H1 (cell line): ENCODE measurements at regions not wholly inside any gene's neighbourhood (a gene's known extent, or its start where the extent isn't known, plus 50 kb on each side); places are given as distances from the start of the nearest gene placed in this dataset.

Experiments
- CTCF ChIA-PET: fragments of 300-600 bp; sonication (Branson Sonifier 250); formaldehyde crosslinking; loops from one replicate; lab custom pipeline; 2021; ENCODE audit not compliant: partially characterized antibody; lab: Charles Lee
- POLR2A ChIA-PET: fragments of 300-600 bp; sonication (Branson Sonifier 250); formaldehyde crosslinking; loops from one replicate; lab custom pipeline; 2021; ENCODE audit warnings: inconsistent platforms; ENCODE audit not compliant: partially characterized antibody; lab: Charles Lee
- DNase-seq, 2 experiments: peaks; one replicate each; pipeline versions ENCODE4 v3.0.0 to v3.0.0-alpha.2; 2010 to 2022; ENCODE audit warnings: low spot score in 2 of 2, low read depth in 1 of 2, mixed read lengths in 1 of 2
- FAIRE-seq: peaks from 2 replicates; lab custom pipeline; 2011; peaks lifted over from hg19 to GRCh38; lab: Jason Lieb, UNC
- H2AFZ ChIP-seq: 2 replicates; pipeline ENCODE4 v1.8.1; 2012; ENCODE audit warnings: low read length, inconsistent platforms
- H2AK5ac ChIP-seq: 2 replicates; pipeline ENCODE4 v1.6.1; 2013; ENCODE audit warnings: low read depth, low read length
- H2BK120ac ChIP-seq: replicated peaks from 2 replicates; pipeline ENCODE3; 2013; ENCODE audit warnings: low read depth, low read length, inconsistent platforms
- H2BK12ac ChIP-seq: 2 replicates; pipeline ENCODE4 v1.6.1; 2013; ENCODE audit warnings: low read depth, low read length
- H2BK15ac ChIP-seq: 2 replicates; pipeline ENCODE4 v1.6.1; 2013; ENCODE audit warnings: low read length
- H2BK20ac ChIP-seq: 2 replicates; pipeline ENCODE4 v1.6.1; 2013; ENCODE audit warnings: low read length
- H2BK5ac ChIP-seq: 2 replicates; pipeline ENCODE4 v1.6.1; 2013; ENCODE audit warnings: low read depth, low read length
- H3K14ac ChIP-seq: 2 replicates; pipeline ENCODE4 v1.6.1; 2013; ENCODE audit warnings: inconsistent platforms; ENCODE audit not compliant: insufficient read length
- H3K18ac ChIP-seq: 2 replicates; pipeline ENCODE4 v1.6.1; 2013; ENCODE audit warnings: low read length; ENCODE audit errors: extremely low read depth
- H3K23ac ChIP-seq: 2 replicates; pipeline ENCODE4 v1.6.1; 2013; ENCODE audit warnings: inconsistent platforms; ENCODE audit not compliant: insufficient read length
- H3K23me2 ChIP-seq: 2 replicates; pipeline ENCODE4 v1.6.1; 2013; ENCODE audit warnings: low read depth, low read length
- H3K27ac ChIP-seq: 2 replicates; pipeline ENCODE4 v1.6.1; 2011; ENCODE audit warnings: low read depth, low read length, inconsistent platforms
- H3K27me3 ChIP-seq, 4 experiments: replicated peaks in 1 of 4; 1 replicate in 1 of 4; 2 replicates in 3 of 4; pipeline versions ENCODE4 v1.6.1 to v1.8.1; 2011 to 2013; ENCODE audit warnings: low read length in 3 of 4, mild to moderate bottlenecking in 3 of 4, inconsistent platforms in 2 of 4, mixed read lengths in 2 of 4, moderate library complexity in 1 of 4; ENCODE audit not compliant: control insufficient read depth in 3 of 4, insufficient read depth in 3 of 4; ENCODE audit errors: extremely low read depth in 1 of 4
- H3K36me3 ChIP-seq, 4 experiments: 2 replicates each; pipeline versions ENCODE4 v1.6.1 to v1.8.1; 2011 to 2013; ENCODE audit warnings: mild to moderate bottlenecking in 4 of 4, low read length in 3 of 4, moderate library complexity in 2 of 4, control low read depth in 1 of 4, inconsistent platforms in 1 of 4; ENCODE audit not compliant: insufficient read depth in 4 of 4, control insufficient read depth in 2 of 4
- H3K4ac ChIP-seq: replicated peaks from 2 replicates; pipeline ENCODE3; 2013; ENCODE audit warnings: low read length, low read depth, mixed read lengths, inconsistent platforms; ENCODE audit not compliant: insufficient read length
- H3K4me1 ChIP-seq, 4 experiments: replicated peaks in 1 of 4; 1 replicate in 1 of 4; 2 replicates in 3 of 4; pipeline versions ENCODE4 v1.6.1 to v1.8.1; 2011 to 2013; ENCODE audit warnings: low read length in 3 of 4, inconsistent platforms in 2 of 4, mixed read lengths in 1 of 4; ENCODE audit not compliant: insufficient read depth in 4 of 4, control insufficient read depth in 3 of 4
- H3K4me2 ChIP-seq, 2 experiments: 2 replicates each; pipeline versions ENCODE4 v1.6.1 to v1.8.1; 2011 to 2013; ENCODE audit warnings: low read depth in 2 of 2, low read length in 2 of 2, control low read depth in 1 of 2, inconsistent platforms in 1 of 2, mild to moderate bottlenecking in 1 of 2; ENCODE audit not compliant: insufficient read depth in 1 of 2
- H3K4me3 ChIP-seq, 4 experiments: fragments of 200-600, 300-600 bp in 1 of 4; sonication (generic), shearing (Covaris generic), sonication (Bioruptor Twin) in 1 of 4; 2 replicates each; pipeline versions ENCODE4 v1.5.1 to v1.8.1; 2011 to 2016; ENCODE audit warnings: low read length in 4 of 4, low read depth in 3 of 4, control low read depth in 2 of 4, inconsistent platforms in 2 of 4, mild to moderate bottlenecking in 2 of 4, mixed read lengths in 1 of 4, moderate library complexity in 1 of 4; ENCODE audit not compliant: insufficient read depth in 2 of 4; ENCODE audit errors: extremely low read depth in 1 of 4
- H3K56ac ChIP-seq: replicated peaks from 2 replicates; pipeline ENCODE3; 2013; ENCODE audit warnings: low read depth, mild to moderate bottlenecking, mixed read lengths, low read length, inconsistent platforms; ENCODE audit not compliant: insufficient read length
- H3K79me1 ChIP-seq: 2 replicates; pipeline ENCODE4 v1.6.1; 2013; ENCODE audit warnings: low read depth, low read length, control low read depth
- H3K79me2 ChIP-seq, 2 experiments: 2 replicates each; pipeline versions ENCODE4 v1.6.1 to v1.8.1; 2012 to 2013; ENCODE audit warnings: low read length in 2 of 2, mild to moderate bottlenecking in 2 of 2, inconsistent platforms in 1 of 2; ENCODE audit not compliant: insufficient read depth in 2 of 2, control insufficient read depth in 1 of 2
- H3K9ac ChIP-seq, 4 experiments: replicated peaks in 1 of 4; 1 replicate in 1 of 4; 2 replicates in 3 of 4; pipeline versions ENCODE4 v1.6.1 to v1.8.1; 2011 to 2013; ENCODE audit warnings: low read depth in 3 of 4, low read length in 3 of 4, control low read depth in 2 of 4, mild to moderate bottlenecking in 2 of 4, moderate library complexity in 2 of 4, inconsistent platforms in 1 of 4; ENCODE audit errors: extremely low read depth in 1 of 4
- H3K9me3 ChIP-seq, 2 experiments: 2 replicates each; pipeline versions ENCODE4 v1.6.1 to v1.8.1; 2012 to 2013; ENCODE audit warnings: mild to moderate bottlenecking in 2 of 2, moderate library complexity in 2 of 2, control low read depth in 1 of 2, inconsistent platforms in 1 of 2, low read depth in 1 of 2, low read length in 1 of 2, mixed read lengths in 1 of 2; ENCODE audit not compliant: insufficient read depth in 2 of 2
- H4K20me1 ChIP-seq, 2 experiments: replicated peaks in 1 of 2; 2 replicates each; pipeline versions ENCODE3 to v1.8.1; 2011 to 2013; ENCODE audit warnings: inconsistent platforms in 2 of 2, low read length in 2 of 2, mild to moderate bottlenecking in 1 of 2; ENCODE audit not compliant: insufficient read depth in 2 of 2, control insufficient read depth in 1 of 2
- H4K5ac ChIP-seq: 2 replicates; pipeline ENCODE4 v1.6.1; 2013; ENCODE audit warnings: low read length, low read depth, mixed read lengths, inconsistent platforms; ENCODE audit not compliant: insufficient read length
- H4K8ac ChIP-seq: 2 replicates; pipeline ENCODE4 v1.8.0; 2013; ENCODE audit warnings: mild to moderate bottlenecking, moderate library complexity, low read length, inconsistent platforms; ENCODE audit not compliant: insufficient read depth; ENCODE audit errors: extremely low read depth
- H4K91ac ChIP-seq: replicated peaks from 2 replicates; pipeline ENCODE3; 2013; ENCODE audit warnings: low read length, mixed read lengths, inconsistent platforms; ENCODE audit not compliant: insufficient read length
- BCL11A ChIP-seq, 2 experiments: IDR thresholded peaks; one replicate each; pipeline ENCODE4 v1.6.1; 2011; ENCODE audit warnings: low read depth in 2 of 2, low read length in 2 of 2, mild to moderate bottlenecking in 2 of 2
- CHD2 ChIP-seq: IDR thresholded peaks from 2 replicates; pipeline ENCODE4 v1.6.1; 2012; ENCODE audit warnings: low read length, improper control_type of control experiment
- CTBP2 ChIP-seq: IDR thresholded peaks from 2 replicates; pipeline ENCODE4 v1.7.0; 2011; ENCODE audit warnings: borderline replicate concordance, mild to moderate bottlenecking, moderate library complexity, mixed read lengths, low read length; ENCODE audit not compliant: insufficient read depth, insufficient read length
- EGR1 ChIP-seq: IDR thresholded peaks from 2 replicates; pipeline ENCODE4 v1.6.1; 2011; ENCODE audit warnings: low read depth, low read length, borderline replicate concordance
- GABPA ChIP-seq: IDR thresholded peaks from 2 replicates; pipeline ENCODE4 v1.6.1; 2011; ENCODE audit warnings: mild to moderate bottlenecking, low read length, moderate library complexity, borderline replicate concordance; ENCODE audit not compliant: insufficient read depth
- GTF2F1 ChIP-seq: IDR thresholded peaks from 2 replicates; pipeline ENCODE4 v1.6.1; 2012; ENCODE audit warnings: low read depth, low read length, improper control_type of control experiment, borderline replicate concordance
- HDAC6 ChIP-seq: IDR thresholded peaks from one replicate; pipeline ENCODE4 v1.7.1; 2012; ENCODE audit warnings: low read depth, mild to moderate bottlenecking, inconsistent platforms, low read length, moderate library complexity
- JUN ChIP-seq: IDR thresholded peaks from 2 replicates; pipeline ENCODE4 v1.6.1; 2011; ENCODE audit warnings: low read depth, mild to moderate bottlenecking, improper control_type of control experiment, low read length
- JUND ChIP-seq: IDR thresholded peaks from 2 replicates; pipeline ENCODE4 v1.6.1; 2011; ENCODE audit warnings: mild to moderate bottlenecking, improper control_type of control experiment, low read length
- PHF8 ChIP-seq: fragments of 200-600 bp; sonication (generic); conservative IDR thresholded peaks from 2 replicates; pipeline ENCODE4 v1.7.1; 2012; ENCODE audit warnings: low read depth, mild to moderate bottlenecking, inconsistent platforms, low read length, moderate library complexity
- POU5F1 ChIP-seq: IDR thresholded peaks from 2 replicates; pipeline ENCODE4 v1.6.1; 2011; ENCODE audit warnings: low read depth, mild to moderate bottlenecking, low read length, moderate library complexity
- SIRT6 ChIP-seq: IDR thresholded peaks from one replicate; pipeline ENCODE4 v1.7.1; 2012; ENCODE audit warnings: low read length, inconsistent platforms
- SP4 ChIP-seq: IDR thresholded peaks from 2 replicates; pipeline ENCODE4 v1.6.1; 2012; ENCODE audit warnings: low read length, inconsistent platforms
- SUZ12 ChIP-seq: fragments of 200-600 bp; sonication (generic); IDR thresholded peaks from 2 replicates; pipeline ENCODE4 v1.6.1; 2012; ENCODE audit warnings: mild to moderate bottlenecking, inconsistent platforms, low read length, moderate library complexity, mixed read lengths
- WGBS, 2 experiments: shearing (Covaris generic) in 1 of 2; methylation state at CpG; one replicate each; pipeline versions ENCODE4 v1.1.6 to v1.1.7; 2013 to 2015; ENCODE audit warnings: low lambda C conversion rate in 2 of 2, mixed read lengths in 2 of 2, inconsistent platforms in 1 of 2, low coverage in 1 of 2, missing lambda C conversion rate in 1 of 2; ENCODE audit not compliant: insufficient replicate concordance in 2 of 2, insufficient coverage in 1 of 2, insufficient read length in 1 of 2; ENCODE audit errors: extremely low coverage in 1 of 2, missing lambda C conversion rate in 1 of 2; 5-methylcytosine and 5-hydroxymethylcytosine counted together

GRCh38 chr6:168244961-168245551, 74.5 kb downstream of the DACT2 start:
- Histone ChIP-seq H2BK120ac (no peak overlapping the region), H3K4me2 (no peak overlapping the region), H3K56ac (no peak overlapping the region), H3K23me2 (no peaks in the 10 kb centered on the region), H3K4me3 (no peak overlapping the region), H2AK5ac (no peak overlapping the region), H3K79me1 (no peaks in the 10 kb centered on the region), H3K9ac (no peak overlapping the region), H3K14ac (no peak overlapping the region), H2BK15ac (no peak overlapping the region), H4K20me1 (peaks cover 0 to 2% of the 10 kb centered on the region in 2 experiments), H2AFZ (no peak overlapping the region), H4K8ac (no peak overlapping the region), H3K79me2 (no peaks in the 10 kb centered on the region), H3K27ac (no peak overlapping the region), H2BK5ac (no peak overlapping the region), H3K4ac (no peak overlapping the region), H4K5ac (no peak overlapping the region), H3K18ac (no peak overlapping the region), H4K91ac (no peak overlapping the region), H2BK20ac (no peak overlapping the region), H3K27me3 (no peaks in the 10 kb centered on the region), H3K4me1 (peaks cover 0 to 5% (median 1%) of the 10 kb centered on the region in 4 experiments; a peak in 2 of 7 replicates), H3K9me3 (no peaks in the 10 kb centered on the region), H3K23ac (no peak overlapping the region), H3K36me3 (no peaks in the 10 kb centered on the region), H2BK12ac (no peak overlapping the region)
- no peak for DNase-seq
- WGBS, 2 experiments: 93% methylated on average over 17 of the region's 17 CpGs; no CpG with 5 or more reads in 1 of the 2 experiments
- ChIA-PET POLR2A (no interaction called here), CTCF (no interaction called here)
- FAIRE-seq: no peak
- TF ChIP-seq HDAC6: no peak
- TF ChIP-seq SP4: no peak
- TF ChIP-seq SIRT6: no peak
- TF ChIP-seq JUND: no peak
- TF ChIP-seq GABPA: no peak
- no peak for TF ChIP-seq CTBP2
- no peak for TF ChIP-seq BCL11A (IDR thresholded peaks at IDR 0.05; ENCODE audit: low read depth in 2 of 2, low read length in 2 of 2)
- no peak for TF ChIP-seq GTF2F1
- no peak for TF ChIP-seq CHD2
- no peak for TF ChIP-seq PHF8
- no peak for TF ChIP-seq JUN
- TF ChIP-seq POU5F1: no peak
- no peak for TF ChIP-seq EGR1
- TF ChIP-seq SUZ12: no peak
